Neutrophil (primary cell): ENCODE measurements at regions not wholly inside any gene's neighbourhood (a gene's known extent, or its start where the extent isn't known, plus 50 kb on each side); places are given as distances from the start of the nearest gene placed in this dataset.
"Not testable (repeated sequence)": the region's sequence is repeated elsewhere in the genome, so short reads cannot be mapped to it uniquely, and the experiment has no call there.

Experiments used
- H3K27ac ChIP-seq: fragments of 200-600 bp; sonication (generic); 2 replicates; pipeline ENCODE4 v1.5.1; 2016; ENCODE audit warnings: mild to moderate bottlenecking, moderate library complexity
- H3K27me3 ChIP-seq: fragments of 200-600 bp; sonication (generic); 2 replicates; pipeline ENCODE4 v1.6.0; 2016; ENCODE audit warnings: mild to moderate bottlenecking
- H3K36me3 ChIP-seq: fragments of 200-600 bp; sonication (generic); 2 replicates; pipeline ENCODE4 v1.5.1; 2017
- H3K4me1 ChIP-seq, 2 experiments: fragments of 200-600 bp in 1 of 2; sonication (generic) in 1 of 2; 1 replicate in 1 of 2; 2 replicates in 1 of 2; pipeline versions ENCODE4 v1.5.1 to v1.6.1; 2013 to 2016; ENCODE audit warnings: low read depth in 1 of 2, low read length in 1 of 2, mild to moderate bottlenecking in 1 of 2, moderate library complexity in 1 of 2; ENCODE audit not compliant: control insufficient read depth in 1 of 2, insufficient read depth in 1 of 2
- H3K4me3 ChIP-seq, 2 experiments: fragments of 200-600 bp in 1 of 2; sonication (generic) in 1 of 2; 1 replicate in 1 of 2; 2 replicates in 1 of 2; pipeline ENCODE4 v1.5.1; 2013 to 2016; ENCODE audit warnings: low read depth in 1 of 2, low read length in 1 of 2, mild to moderate bottlenecking in 1 of 2, moderate library complexity in 1 of 2
- H3K9me3 ChIP-seq: fragments of 200-600 bp; sonication (generic); 2 replicates; pipeline ENCODE4 v1.5.1; 2016
- TF ChIP-seq, protein P1 (sequence below): fragments of 200-600 bp; sonication (generic); IDR thresholded peaks from 2 replicates; pipeline ENCODE4 v1.5.1; 2016; ENCODE audit warnings: antibody characterized with exemption

DNA sequence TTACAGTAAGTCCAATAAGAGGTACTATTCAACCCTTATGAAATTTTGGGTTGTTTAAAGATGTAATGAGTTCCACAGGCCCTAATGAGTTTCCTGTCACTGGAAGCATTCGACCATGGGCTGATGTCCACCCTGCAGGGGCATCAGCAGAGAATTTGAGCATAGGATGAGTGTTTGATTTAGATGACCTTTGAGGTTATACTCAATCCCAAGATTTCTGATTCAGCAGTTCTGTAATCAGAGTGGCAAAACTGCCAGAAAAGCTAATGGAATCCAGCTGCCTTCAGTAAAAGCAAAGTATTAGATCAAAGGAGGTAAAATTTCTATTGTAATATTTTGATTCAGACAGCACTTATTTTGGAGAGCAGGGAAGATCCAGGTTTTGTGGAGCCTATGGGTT, 68.3 kb downstream of the COX7C start:
- H3K4me3 ChIP-seq: no peak overlapping the region
- no peak overlapping the region for H3K27ac ChIP-seq
- TF ChIP-seq, protein P1, sequence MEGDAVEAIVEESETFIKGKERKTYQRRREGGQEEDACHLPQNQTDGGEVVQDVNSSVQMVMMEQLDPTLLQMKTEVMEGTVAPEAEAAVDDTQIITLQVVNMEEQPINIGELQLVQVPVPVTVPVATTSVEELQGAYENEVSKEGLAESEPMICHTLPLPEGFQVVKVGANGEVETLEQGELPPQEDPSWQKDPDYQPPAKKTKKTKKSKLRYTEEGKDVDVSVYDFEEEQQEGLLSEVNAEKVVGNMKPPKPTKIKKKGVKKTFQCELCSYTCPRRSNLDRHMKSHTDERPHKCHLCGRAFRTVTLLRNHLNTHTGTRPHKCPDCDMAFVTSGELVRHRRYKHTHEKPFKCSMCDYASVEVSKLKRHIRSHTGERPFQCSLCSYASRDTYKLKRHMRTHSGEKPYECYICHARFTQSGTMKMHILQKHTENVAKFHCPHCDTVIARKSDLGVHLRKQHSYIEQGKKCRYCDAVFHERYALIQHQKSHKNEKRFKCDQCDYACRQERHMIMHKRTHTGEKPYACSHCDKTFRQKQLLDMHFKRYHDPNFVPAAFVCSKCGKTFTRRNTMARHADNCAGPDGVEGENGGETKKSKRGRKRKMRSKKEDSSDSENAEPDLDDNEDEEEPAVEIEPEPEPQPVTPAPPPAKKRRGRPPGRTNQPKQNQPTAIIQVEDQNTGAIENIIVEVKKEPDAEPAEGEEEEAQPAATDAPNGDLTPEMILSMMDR: no peak
- H3K9me3 ChIP-seq: no peaks in the 10 kb centered on the region
- no peaks in the 10 kb centered on the region for H3K36me3 ChIP-seq
- H3K27me3 ChIP-seq: no peaks in the 10 kb centered on the region
- H3K4me1 ChIP-seq: no peaks in the 10 kb centered on the region

DNA sequence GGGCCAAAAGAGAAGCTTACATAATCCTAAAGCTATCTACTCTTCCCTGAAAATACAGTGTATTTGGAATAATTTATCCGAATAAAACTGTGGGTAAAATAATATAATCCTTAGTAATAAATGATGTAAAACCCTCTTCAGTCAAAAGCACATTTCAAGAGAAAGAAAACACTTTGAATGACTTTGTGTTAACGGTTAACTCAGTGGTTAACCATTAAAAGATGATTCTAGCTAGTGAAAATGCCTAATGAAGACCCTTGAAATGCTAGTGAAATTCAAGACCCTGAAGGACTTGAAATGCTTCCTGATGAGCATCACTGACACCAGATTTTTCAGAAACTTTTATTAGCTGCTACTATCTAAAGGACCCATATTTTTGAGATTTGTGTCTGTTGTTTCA, 70.7 kb downstream of the COX7C start:
- H3K27ac ChIP-seq: no peak overlapping the region
- H3K4me1 ChIP-seq: no peaks in the 10 kb centered on the region
- no peaks in the 10 kb centered on the region for H3K36me3 ChIP-seq
- no peak overlapping the region for H3K4me3 ChIP-seq
- no peaks in the 10 kb centered on the region for H3K27me3 ChIP-seq
- H3K9me3 ChIP-seq: no peaks in the 10 kb centered on the region
- TF ChIP-seq, protein P1: no peak

DNA sequence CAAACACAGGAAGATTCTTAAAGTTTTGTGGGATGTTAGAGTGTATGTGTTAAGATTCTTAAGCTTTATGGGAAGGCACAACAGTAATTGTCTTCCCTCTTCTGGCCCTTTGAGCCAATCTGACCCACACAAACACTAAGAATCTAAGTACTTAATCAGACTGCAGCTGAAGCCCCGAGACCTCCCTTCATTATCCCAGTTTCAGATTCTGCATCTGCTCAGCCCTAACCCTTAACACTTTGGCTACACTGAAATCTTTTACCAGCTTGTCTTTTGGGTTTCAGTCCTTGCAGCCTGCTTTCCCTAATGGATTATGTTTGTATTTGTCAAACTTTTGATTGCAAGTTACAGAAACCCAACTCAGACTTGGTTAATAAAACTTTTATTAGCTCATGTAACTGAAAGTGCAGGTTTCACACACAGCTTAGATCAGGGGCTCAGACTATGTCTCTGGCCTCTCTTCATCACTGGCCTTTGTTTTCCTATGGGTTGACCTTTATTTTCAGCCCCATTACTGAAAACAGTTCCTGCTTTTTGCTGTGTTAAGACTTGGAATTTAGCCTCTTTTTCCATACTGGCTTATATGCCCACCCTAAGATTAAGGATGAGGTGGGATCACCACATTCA, 71.5 kb downstream of the COX7C start:
- Histone ChIP-seq H3K27me3 (no peaks in the 10 kb centered on the region), H3K27ac (no peak overlapping the region), H3K4me1 (no peaks in the 10 kb centered on the region), H3K4me3 (no peak overlapping the region), H3K9me3 (no peaks in the 10 kb centered on the region), H3K36me3 (no peaks in the 10 kb centered on the region)
- TF ChIP-seq, protein P1: no peak

DNA sequence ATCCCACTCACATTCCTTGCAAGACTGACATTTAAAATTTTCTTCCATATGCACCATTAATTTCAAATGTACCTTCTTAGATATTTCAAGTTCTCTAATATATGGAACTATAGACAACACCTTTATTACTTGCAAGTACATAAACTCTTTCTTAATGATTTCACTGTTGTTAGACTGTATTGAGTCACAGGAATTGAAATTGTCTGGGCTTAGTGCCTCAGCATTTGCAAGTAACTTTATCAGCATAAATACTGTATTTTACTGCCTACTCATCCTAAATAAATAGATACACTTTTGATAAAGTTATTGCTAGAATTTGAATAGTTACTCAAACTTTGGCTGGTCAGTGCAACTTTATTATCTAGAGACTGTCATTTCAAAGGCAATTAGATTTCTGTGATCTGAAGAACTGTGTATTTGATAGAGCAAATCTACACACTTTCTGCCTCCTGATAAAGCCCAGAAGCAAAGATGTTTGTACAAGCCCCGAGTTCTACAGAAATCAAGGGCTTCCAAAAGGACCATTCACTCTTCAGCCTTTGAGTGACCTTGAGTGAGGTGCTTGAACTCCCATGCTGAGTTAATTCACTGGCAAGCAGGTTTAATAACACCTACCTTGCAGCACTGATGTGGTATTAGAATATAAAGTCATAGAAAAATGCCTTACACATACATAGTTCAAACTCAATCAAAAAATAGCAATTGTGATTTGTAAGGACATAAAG, 91.6 kb downstream of the COX7C start:
- Histone ChIP-seq H3K4me1 (no peaks in the 10 kb centered on the region), H3K27ac (no peak overlapping the region), H3K4me3 (no peak overlapping the region), H3K36me3 (no peaks in the 10 kb centered on the region), H3K9me3 (no peaks in the 10 kb centered on the region), H3K27me3 (no peaks in the 10 kb centered on the region)
- TF ChIP-seq, protein P1: no peak

DNA sequence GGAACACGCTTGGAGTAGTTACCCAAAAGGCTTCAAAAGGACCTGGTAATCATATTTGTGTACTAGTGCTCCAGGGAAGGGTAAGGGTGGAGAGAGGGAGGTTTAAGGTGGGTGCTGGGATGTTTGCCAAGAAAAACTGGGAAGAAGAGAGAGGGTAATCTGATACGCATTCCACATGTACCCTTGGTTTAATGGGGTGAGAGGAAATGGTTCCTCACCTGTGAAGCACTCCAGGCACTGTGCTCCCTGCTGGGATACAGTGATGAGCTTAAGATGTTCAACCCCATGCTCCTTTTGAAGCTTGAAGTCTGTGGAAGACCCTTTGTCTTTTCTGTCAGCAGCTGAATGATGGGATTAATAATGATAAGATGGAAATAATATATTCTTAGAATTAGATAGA, 98.4 kb downstream of the COX7C start:
- no peak overlapping the region for H3K27ac ChIP-seq
- no peaks in the 10 kb centered on the region for H3K4me1 ChIP-seq
- H3K9me3 ChIP-seq: no peaks in the 10 kb centered on the region
- H3K4me3 ChIP-seq: no peak overlapping the region
- TF ChIP-seq, protein P1: no peak
- H3K36me3 ChIP-seq: no peaks in the 10 kb centered on the region
- H3K27me3 ChIP-seq: no peaks in the 10 kb centered on the region

DNA sequence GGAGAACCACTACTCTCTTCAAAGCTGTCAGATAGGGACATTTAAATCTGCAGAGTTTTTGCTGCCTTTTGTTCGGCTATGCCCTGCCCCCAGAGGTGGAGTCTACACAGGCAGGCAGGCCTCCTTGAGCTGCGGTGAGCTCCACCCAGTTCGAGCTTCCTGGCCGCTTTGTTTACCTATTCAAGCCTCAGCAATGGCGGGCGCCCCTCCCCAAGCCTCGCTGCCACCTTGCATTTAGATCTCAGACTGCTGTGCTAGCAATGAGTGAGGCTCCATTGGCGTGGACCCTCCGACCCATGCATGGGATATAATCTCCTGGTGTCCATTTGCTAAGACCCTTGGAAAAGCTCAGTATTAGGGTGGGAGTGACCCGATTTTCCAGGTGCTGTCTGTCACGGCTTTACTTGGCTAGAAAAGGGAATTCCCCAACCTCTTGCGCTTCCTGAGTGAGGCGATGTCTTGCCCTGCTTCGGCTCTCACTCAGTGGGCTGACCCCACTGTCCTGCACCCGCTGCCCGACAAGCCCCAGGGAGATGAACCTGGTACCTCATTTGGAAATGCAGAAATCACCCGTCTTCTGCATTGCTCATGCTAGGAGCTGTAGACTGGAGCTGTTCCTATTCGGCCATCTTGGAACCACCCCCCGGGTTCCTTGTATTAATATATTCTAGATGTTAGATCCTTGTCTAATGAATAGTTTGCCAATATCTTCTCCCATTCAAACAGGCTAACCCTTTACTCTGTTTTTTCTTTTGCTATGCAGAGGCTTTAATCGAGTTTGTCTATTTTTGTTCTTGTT, 113.8 kb downstream of the COX7C start:
- not testable (repeated sequence) for H3K9me3 ChIP-seq, H3K36me3 ChIP-seq, H3K4me1 ChIP-seq, H3K4me3 ChIP-seq, H3K27ac ChIP-seq, H3K27me3 ChIP-seq
